Posterior vena cava (tissue), 2 donors: ENCODE measurements at regions not wholly inside any gene's neighbourhood (a gene's known extent, or its start where the extent isn't known, plus 50 kb on each side); places are given as distances from the start of the nearest gene placed in this dataset.
"Not testable (repeated sequence)": the region's sequence is repeated elsewhere in the genome, so short reads cannot be mapped to it uniquely, and the experiment has no call there.

ENCODE experiments used
- DNase-seq: peaks from one replicate; pipeline ENCODE4 v3.0.0-alpha.2; 2020; ENCODE audit warnings: low spot score
- intact Hi-C, 2 donors: fragments of 100-400 bp; cut with DNase I; formaldehyde crosslinking; loops; one replicate each; pipeline versions ENCODE4 v1.14.1 to v1.14.2; 2022 to 2023
- donor health status: DM: yes; HTN: yes; CAD: no.
- donor health status: DM: yes; HTN: yes; CAD: no.

- intact Hi-C loops: no loop called here
- no peak for DNase-seq
These were observed 286.0 kb upstream of the SLC14A2 start for GRCh38 chr18:45329316-45329715.

GRCh38 chr18:45330170-45330594 is 285.1 kb upstream of the SLC14A2 start:
- intact Hi-C loops: no loop called here
- no peak for DNase-seq

GRCh38 chr18:45332871-45333270 is 282.4 kb upstream of the SLC14A2 start:
- no peak for DNase-seq
- intact Hi-C loops: no loop called here

- DNase-seq: no peak
- intact Hi-C loops: no loop called here
These were observed 281.1 kb upstream of the SLC14A2 start for GRCh38 chr18:45334191-45334590.

- no peak for DNase-seq
- intact Hi-C loops: no loop called here
These were observed 279.8 kb upstream of the SLC14A2 start for GRCh38 chr18:45335282-45336043.

GRCh38 chr18:45336448-45336847 is 278.8 kb upstream of the SLC14A2 start:
- intact Hi-C loops: no loop called here
- DNase-seq: no peak

- DNase-seq: no peak
- intact Hi-C loops: no loop called here
These were observed 277.8 kb upstream of the SLC14A2 start for GRCh38 chr18:45337477-45337876.

GRCh38 chr18:45339810-45340550 is 275.3 kb upstream of the SLC14A2 start:
- intact Hi-C loops: no loop called here
- DNase-seq: no peak

- intact Hi-C loops: no loop called here
These were observed 274.4 kb upstream of the SLC14A2 start for GRCh38 chr18:45340884-45341283.

GRCh38 chr18:45341454-45341853 is 273.8 kb upstream of the SLC14A2 start:
- intact Hi-C loops: no loop called here
- DNase-seq: no peak

More at GRCh38 chr18:45340884-45341283, 274.4 kb upstream of the SLC14A2 start:
- DNase-seq: no peak

GRCh38 chr18:45342166-45342565 is 273.1 kb upstream of the SLC14A2 start:
- DNase-seq: no peak
- intact Hi-C loops: no loop called here

GRCh38 chr18:45342653-45343052 is 272.6 kb upstream of the SLC14A2 start:
- DNase-seq: no peak
- intact Hi-C loops: no loop called here

GRCh38 chr18:45343365-45343764 is 271.9 kb upstream of the SLC14A2 start:
- intact Hi-C loops: no loop called here
- no peak for DNase-seq

GRCh38 chr18:45344680-45345079 is 270.6 kb upstream of the SLC14A2 start:
- intact Hi-C loops, DNase-seq: not testable (repeated sequence)

- intact Hi-C loops: no loop called here
- no peak for DNase-seq
These were observed 266.3 kb upstream of the SLC14A2 start for GRCh38 chr18:45349019-45349418.

- DNase-seq: no peak
- intact Hi-C loops: no loop called here
These were observed 265.8 kb upstream of the SLC14A2 start for GRCh38 chr18:45349467-45349866.

GRCh38 chr18:45350404-45351156 is 264.7 kb upstream of the SLC14A2 start:
- intact Hi-C loops: no loop called here
- no peak for DNase-seq

- no peak for DNase-seq
- intact Hi-C loops: no loop called here
These were observed 262.4 kb upstream of the SLC14A2 start for GRCh38 chr18:45352874-45353273.

GRCh38 chr18:45353530-45353929 is 261.7 kb upstream of the SLC14A2 start:
- DNase-seq: no peak
- intact Hi-C loops: no loop called here

GRCh38 chr18:45355944-45356520 is 259.2 kb upstream of the SLC14A2 start:
- intact Hi-C loops: no loop called here
- no peak for DNase-seq
